Caco-2 (cell line): ENCODE measurements at regions not wholly inside any gene's neighbourhood (a gene's known extent, or its start where the extent isn't known, plus 50 kb on each side); places are given as distances from the start of the nearest gene placed in this dataset.

Experiments used
- BruUV-seq: library from RNA; stranded (reverse); fragments of 400-500 nt; replicated peaks from 2 replicates; lab custom pipeline; 2021; lab: Mats Ljungman, UMichigan
- CTCF ChIA-PET: fragments of 300-600 bp; sonication (Branson Sonifier 250); formaldehyde crosslinking; loops from one replicate; lab custom pipeline; 2022; ENCODE audit warnings: antibody characterized with exemption; lab: Charles Lee
- POLR2A ChIA-PET: fragments of 300-600 bp; sonication (Branson Sonifier 250); formaldehyde crosslinking; loops from one replicate; lab custom pipeline; 2022; ENCODE audit warnings: antibody characterized with exemption; lab: Charles Lee
- DNase-seq, 2 experiments: peaks; one replicate each; pipeline versions ENCODE4 v3.0.0 to v3.0.0-alpha.2; 2020 to 2022
- H3K27me3 ChIP-seq: replicated peaks from 2 replicates; pipeline ENCODE4 v1.6.0; 2011; ENCODE audit warnings: low read length; ENCODE audit not compliant: control insufficient read depth, insufficient read depth
- H3K36me3 ChIP-seq: 2 replicates; pipeline ENCODE4 v1.5.1; 2011; ENCODE audit warnings: low read length; ENCODE audit not compliant: control insufficient read depth, insufficient read depth
- H3K4me1 ChIP-seq: fragments of 250-450 bp; sonication (Bioruptor Pico); 2 replicates; pipeline ENCODE4 v1.5.1; 2020; ENCODE audit warnings: mild to moderate bottlenecking
- H3K4me3 ChIP-seq: 2 replicates; pipeline ENCODE4 v1.5.1; 2011; ENCODE audit warnings: low read depth, mild to moderate bottlenecking, control low read depth, low read length
- H3K9me3 ChIP-seq: fragments of 250-450 bp; sonication (Bioruptor Pico); 2 replicates; pipeline ENCODE4 v1.5.1; 2020; ENCODE audit warnings: mild to moderate bottlenecking, moderate library complexity
- H3K27ac Mint-ChIP-seq: one replicate; pipeline ENCODE4 v1.8.0; 2022; ENCODE audit warnings: mixed read lengths; ENCODE audit not compliant: unreplicated experiment
- H3K27me3 Mint-ChIP-seq: one replicate; pipeline ENCODE4 v1.8.0; 2022; ENCODE audit warnings: mixed read lengths; ENCODE audit not compliant: insufficient read depth, unreplicated experiment
- H3K36me3 Mint-ChIP-seq: one replicate; pipeline ENCODE4 v1.8.0; 2022; ENCODE audit warnings: mild to moderate bottlenecking, mixed read lengths; ENCODE audit not compliant: insufficient read depth, unreplicated experiment
- H3K4me1 Mint-ChIP-seq: one replicate; pipeline ENCODE4 v1.8.0; 2022; ENCODE audit warnings: low read depth, mixed read lengths; ENCODE audit not compliant: unreplicated experiment
- H3K4me3 Mint-ChIP-seq: one replicate; pipeline ENCODE4 v1.8.0; 2022; ENCODE audit warnings: mild to moderate bottlenecking, moderate library complexity, mixed read lengths; ENCODE audit not compliant: unreplicated experiment
- H3K9me3 Mint-ChIP-seq: one replicate; pipeline ENCODE4 v1.8.0; 2022; ENCODE audit warnings: mixed read lengths; ENCODE audit not compliant: unreplicated experiment
- CTCF ChIP-seq, 2 experiments: fragments of 200-600 bp in 1 of 2; IDR thresholded peaks; 1 replicate in 1 of 2; 2 replicates in 1 of 2; pipeline versions ENCODE4 v1.5.1 to v1.8.0; 2011 to 2022; ENCODE audit warnings: antibody characterized with exemption in 1 of 2, control low read depth in 1 of 2, inconsistent platforms in 1 of 2, low read depth in 1 of 2, low read length in 1 of 2, mild to moderate bottlenecking in 1 of 2, moderate library complexity in 1 of 2; ENCODE audit not compliant: insufficient read depth in 1 of 2, severe bottlenecking in 1 of 2, unreplicated experiment in 1 of 2
- intact Hi-C: fragments of 100-400 bp; cut with micrococcal nuclease; formaldehyde crosslinking; loops from one replicate; pipeline ENCODE4 v1.10.0; 2022; ENCODE audit not compliant: unreplicated experiment

GRCh38 chr6:18579869-18580268, 192.7 kb downstream of the RNF144B start:
- intact Hi-C loops, result no loop called here

GRCh38 chr6:18584372-18584771, 197.2 kb downstream of the RNF144B start:
- Histone ChIP-seq H3K9me3 (no peaks in the 10 kb centered on the region), H3K4me1 (no peaks in the 10 kb centered on the region), H3K36me3 (no peaks in the 10 kb centered on the region), H3K4me3 (no peak overlapping the region), H3K27me3 (no peaks in the 10 kb centered on the region; the same call in 1 of the 2 replicates)
- H3K36me3 Mint-ChIP-seq, result no peaks in the 10 kb centered on the region
- no peak overlapping the region for H3K4me3 Mint-ChIP-seq
- H3K9me3 Mint-ChIP-seq, result no peaks in the 10 kb centered on the region
- no TSS peak for BruUV-seq
- H3K27ac Mint-ChIP-seq, result no peak overlapping the region
- ChIA-PET CTCF (no interaction called here), POLR2A (no interaction called here)
- intact Hi-C loops, result no loop called here
- no peak for DNase-seq
- H3K4me1 Mint-ChIP-seq, result no peaks in the 10 kb centered on the region
- TF ChIP-seq CTCF (IDR thresholded peaks at IDR 0.05; ENCODE audit: insufficient read depth in 1 of 2, low read depth in 1 of 2, low read length in 1 of 2, severe bottlenecking in 1 of 2, unreplicated experiment in 1 of 2), result no peak
- H3K27me3 Mint-ChIP-seq, result peaks cover 7% of the 10 kb centered on the region

More at GRCh38 chr6:18579869-18580268, 192.7 kb downstream of the RNF144B start:
- Histone ChIP-seq H3K4me1 (no peaks in the 10 kb centered on the region), H3K27me3 (no peaks in the 10 kb centered on the region), H3K36me3 (no peaks in the 10 kb centered on the region), H3K4me3 (no peak overlapping the region), H3K9me3 (no peaks in the 10 kb centered on the region)
- H3K4me1 Mint-ChIP-seq, result no peaks in the 10 kb centered on the region
- peaks cover 7% of the 10 kb centered on the region for H3K27me3 Mint-ChIP-seq
- CTCF ChIA-PET, result no interaction called here
- no peaks in the 10 kb centered on the region for H3K9me3 Mint-ChIP-seq
- BruUV-seq, result no TSS peak
- POLR2A ChIA-PET, result no interaction called here
- no peak for TF ChIP-seq CTCF (IDR thresholded peaks at IDR 0.05; ENCODE audit: insufficient read depth in 1 of 2, low read depth in 1 of 2, low read length in 1 of 2, severe bottlenecking in 1 of 2, unreplicated experiment in 1 of 2)
- no peaks in the 10 kb centered on the region for H3K36me3 Mint-ChIP-seq
- no peak overlapping the region for H3K27ac Mint-ChIP-seq
- no peak for DNase-seq
- H3K4me3 Mint-ChIP-seq, result no peak overlapping the region

- no peak overlapping the region for H3K27ac Mint-ChIP-seq
- POLR2A ChIA-PET, result no interaction called here
- H3K4me3 Mint-ChIP-seq, result no peak overlapping the region
- no peaks in the 10 kb centered on the region for H3K4me1 Mint-ChIP-seq
- H3K36me3 Mint-ChIP-seq, result no peaks in the 10 kb centered on the region
- CTCF ChIA-PET, result no interaction called here
- no peak overlapping the region for H3K4me3 ChIP-seq
- intact Hi-C loops, result no loop called here
- no peaks in the 10 kb centered on the region for H3K4me1 ChIP-seq
- no peaks in the 10 kb centered on the region for H3K36me3 ChIP-seq
- H3K27me3 Mint-ChIP-seq, result peaks cover 10% of the 10 kb centered on the region
- H3K9me3 Mint-ChIP-seq, result no peaks in the 10 kb centered on the region
- no peak for TF ChIP-seq CTCF (IDR thresholded peaks at IDR 0.05; ENCODE audit: insufficient read depth in 1 of 2, low read depth in 1 of 2, low read length in 1 of 2, severe bottlenecking in 1 of 2, unreplicated experiment in 1 of 2)
- BruUV-seq, result no TSS peak
- H3K27me3 ChIP-seq, result no peaks in the 10 kb centered on the region; the same call in 1 of the 2 replicates
- DNase-seq, result no peak
- no peaks in the 10 kb centered on the region for H3K9me3 ChIP-seq
These were observed 198.0 kb downstream of the RNF144B start for GRCh38 chr6:18585032-18585573.
